SJSA1 (cell line): ENCODE measurements at regions not wholly inside any gene's neighbourhood (a gene's known extent, or its start where the extent isn't known, plus 50 kb on each side); places are given as distances from the start of the nearest gene placed in this dataset.
"Not testable (repeated sequence)": the region's sequence is repeated elsewhere in the genome, so short reads cannot be mapped to it uniquely, and the experiment has no call there.

Experiments
- DNase-seq, 2 experiments: peaks; one replicate each; pipeline ENCODE4 v3.0.0-alpha.2; 2015 to 2020; ENCODE audit warnings: low spot score in 2 of 2, low read depth in 1 of 2
- H3K27ac ChIP-seq: fragments of 250-450 bp; sonication (Bioruptor Pico); 2 replicates; pipeline ENCODE4 v1.5.1; 2020; ENCODE audit warnings: mild to moderate bottlenecking, moderate library complexity
- H3K27me3 ChIP-seq: fragments of 250-450 bp; sonication (Bioruptor Pico); replicated peaks from 2 replicates; pipeline ENCODE4 v1.5.1; 2020; ENCODE audit warnings: mild to moderate bottlenecking, moderate library complexity
- H3K36me3 ChIP-seq: fragments of 250-450 bp; sonication (Bioruptor Pico); 2 replicates; pipeline ENCODE4 v1.5.1; 2020; ENCODE audit warnings: mild to moderate bottlenecking
- H3K4me1 ChIP-seq: fragments of 250-450 bp; sonication (Bioruptor Pico); replicated peaks from 2 replicates; pipeline ENCODE4 v1.6.1; 2021; ENCODE audit warnings: mild to moderate bottlenecking
- H3K4me3 ChIP-seq: fragments of 250-450 bp; sonication (Bioruptor Pico); 2 replicates; pipeline ENCODE4 v1.5.1; 2020; ENCODE audit warnings: mild to moderate bottlenecking
- H3K9me3 ChIP-seq: fragments of 250-450 bp; sonication (Bioruptor Pico); replicated peaks from 2 replicates; pipeline ENCODE4 v1.5.1; 2020; ENCODE audit warnings: mild to moderate bottlenecking

DNA sequence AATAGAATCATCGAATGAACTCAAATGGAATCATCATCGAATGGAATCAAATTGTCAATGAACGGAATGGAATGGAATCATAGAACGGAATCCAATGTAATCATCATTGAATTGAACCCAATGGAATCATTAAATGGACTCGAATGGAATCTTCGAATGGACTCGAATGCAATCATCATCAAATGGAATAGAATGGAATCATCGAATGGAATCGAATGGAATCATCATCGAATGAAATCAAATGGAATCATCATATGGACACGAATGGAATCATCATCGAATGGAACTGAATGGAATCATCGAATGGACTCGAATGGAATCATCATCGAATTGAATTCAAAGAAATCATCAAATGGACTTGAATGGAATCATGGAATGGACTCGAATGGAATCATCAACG lies 226.2 kb downstream of the SHCBP1 start:
- DNase-seq: peak in 1 of 2 experiments; percentile 78
- H3K4me3 ChIP-seq, H3K27me3 ChIP-seq, H3K36me3 ChIP-seq, H3K9me3 ChIP-seq, H3K27ac ChIP-seq, H3K4me1 ChIP-seq: not testable (repeated sequence)

DNA sequence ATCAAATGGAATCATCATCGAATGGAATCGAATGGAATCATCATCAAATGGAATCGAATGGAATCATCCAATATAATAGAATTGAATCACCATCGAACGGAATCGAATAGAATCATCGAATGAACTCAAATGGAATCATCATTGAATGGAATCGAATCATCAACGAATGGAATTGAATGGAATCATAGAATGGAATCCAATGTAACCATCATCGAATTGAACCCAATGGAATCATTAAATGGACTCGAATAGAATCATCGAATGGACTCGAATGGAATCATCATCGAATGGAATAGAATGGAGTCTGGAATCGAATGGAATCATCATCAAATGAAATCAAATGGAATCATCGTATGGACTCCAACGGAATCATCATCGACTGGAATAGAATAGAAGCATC lies 227.0 kb downstream of the SHCBP1 start:
- peak in 1 of 2 experiments; percentile 55 for DNase-seq

DNA sequence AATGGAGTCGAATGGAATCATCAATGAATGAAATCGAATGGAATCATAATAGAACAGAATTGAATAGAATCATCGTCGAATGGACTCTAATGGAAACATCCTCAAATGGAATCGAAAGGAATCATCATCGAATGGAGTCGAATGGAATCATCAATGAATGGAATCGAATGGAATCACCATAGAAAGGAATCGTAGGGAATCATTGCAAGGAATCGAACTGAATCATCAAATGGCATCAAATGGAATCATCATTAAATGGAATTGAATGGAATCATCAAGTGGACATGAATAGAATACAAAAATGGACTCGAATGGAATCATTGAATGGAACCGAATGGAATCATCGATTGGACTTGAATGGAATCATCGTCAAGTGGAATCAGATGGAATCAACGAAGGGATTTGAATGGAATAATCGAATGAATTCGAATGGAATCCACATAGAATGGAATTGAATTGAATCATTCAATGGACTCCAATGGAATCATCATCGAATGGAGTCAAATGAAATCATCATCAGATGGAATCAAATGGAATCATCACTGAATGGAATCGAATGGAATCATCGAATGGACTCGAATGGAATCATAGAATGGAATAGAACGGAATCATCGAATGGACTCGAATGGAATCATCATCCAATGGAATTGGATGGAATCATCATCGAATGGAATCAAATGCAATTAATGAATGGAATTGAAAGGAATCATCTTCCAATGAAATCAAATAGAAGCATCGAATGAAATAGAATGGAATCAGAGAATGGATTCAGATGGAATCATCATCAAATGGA lies 228.1 kb downstream of the SHCBP1 start:
- not testable (repeated sequence) for H3K4me1 ChIP-seq, H3K4me3 ChIP-seq, H3K27me3 ChIP-seq, H3K27ac ChIP-seq, H3K36me3 ChIP-seq, H3K9me3 ChIP-seq
- peak; percentile 21 to 54 for DNase-seq

More for the DNA sequence above, 227.0 kb downstream of the SHCBP1 start:
- not testable (repeated sequence) for H3K27ac ChIP-seq, H3K27me3 ChIP-seq, H3K4me3 ChIP-seq, H3K9me3 ChIP-seq, H3K4me1 ChIP-seq, H3K36me3 ChIP-seq

DNA sequence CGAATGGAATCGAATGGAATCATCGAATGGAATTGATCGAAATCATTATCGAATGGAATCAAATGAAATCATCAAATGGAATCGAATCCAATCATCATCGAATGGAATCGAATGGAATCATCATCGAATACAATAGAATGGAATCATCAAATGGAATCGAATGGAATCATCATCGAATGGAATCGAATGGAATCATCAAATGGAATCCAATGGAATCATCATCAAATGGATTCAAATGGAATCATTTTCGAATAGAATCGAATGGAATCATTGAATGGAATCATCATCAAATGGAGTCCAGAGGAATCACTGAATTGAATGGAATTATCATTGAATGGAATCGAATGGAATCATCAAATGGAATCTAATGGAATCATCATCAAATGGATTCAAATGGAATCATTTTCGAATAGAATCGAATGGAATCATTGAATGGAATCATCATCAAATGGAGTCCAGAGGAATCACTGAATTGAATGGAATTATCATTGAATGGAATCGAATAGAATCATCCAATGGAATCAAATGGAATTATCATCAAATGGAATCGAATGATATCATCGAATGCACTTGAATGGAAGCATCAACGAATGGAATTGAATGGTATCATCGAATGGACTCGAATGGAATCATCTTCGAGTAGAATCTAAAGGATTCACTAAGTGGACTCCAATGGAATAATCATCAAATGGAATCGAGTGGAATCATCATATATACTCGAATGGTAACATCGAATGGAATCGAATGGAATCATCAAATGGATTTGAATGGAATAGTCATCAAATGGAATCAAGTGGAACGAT lies 230.3 kb downstream of the SHCBP1 start:
- not testable (repeated sequence) for H3K36me3 ChIP-seq, H3K27me3 ChIP-seq, H3K4me3 ChIP-seq, H3K9me3 ChIP-seq, H3K4me1 ChIP-seq, H3K27ac ChIP-seq
- peak; percentile 12 to 79 for DNase-seq

DNA sequence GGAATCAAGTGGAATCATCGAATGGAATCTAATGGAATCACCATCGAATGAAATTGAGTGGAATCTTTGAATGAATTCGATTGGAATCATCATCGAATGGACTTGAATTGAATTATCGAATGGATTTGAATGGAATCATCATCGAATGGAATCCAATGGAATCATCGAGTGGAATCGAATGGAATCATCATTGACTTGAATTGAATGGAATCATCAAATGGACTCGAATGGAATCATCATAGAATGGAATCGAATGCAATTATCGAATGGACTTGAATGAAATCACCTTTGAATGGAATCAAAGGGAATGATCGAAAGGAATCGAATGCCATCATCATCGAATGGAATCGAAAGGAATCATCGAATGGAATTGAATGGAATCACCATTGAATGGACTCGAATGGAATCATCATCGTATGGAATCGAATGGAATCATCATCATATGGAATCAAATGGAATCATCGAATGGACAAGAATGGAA lies 231.6 kb downstream of the SHCBP1 start:
- H3K4me3 ChIP-seq, H3K9me3 ChIP-seq, H3K36me3 ChIP-seq, H3K27ac ChIP-seq, H3K4me1 ChIP-seq, H3K27me3 ChIP-seq: not testable (repeated sequence)
- peak; percentile 89 to 97 for DNase-seq

DNA sequence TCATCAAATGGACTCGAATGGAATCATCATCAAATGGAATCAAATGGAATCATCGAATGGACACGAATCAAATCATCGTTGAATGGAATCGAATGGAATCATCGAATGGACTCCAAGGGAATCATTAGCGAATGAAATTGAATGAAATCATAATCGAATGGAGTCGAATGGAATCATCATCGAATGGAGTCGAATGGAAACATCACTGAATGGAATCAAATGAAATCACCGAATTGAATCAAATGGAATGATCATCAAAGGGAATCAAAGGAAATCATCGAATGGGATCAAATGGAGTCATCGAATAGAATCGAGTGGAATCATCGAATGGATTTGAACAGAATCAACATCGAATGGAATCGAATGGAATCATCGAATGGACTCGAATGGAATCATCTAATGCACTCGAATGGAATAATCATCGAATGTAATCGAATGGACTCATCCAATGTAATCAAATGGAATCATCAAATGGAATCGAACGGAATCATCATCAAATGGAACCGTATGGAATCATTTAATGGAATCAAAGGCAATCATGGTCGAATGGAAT lies 232.2 kb downstream of the SHCBP1 start:
- not testable (repeated sequence) for DNase-seq, H3K4me3 ChIP-seq, H3K27ac ChIP-seq, H3K9me3 ChIP-seq, H3K27me3 ChIP-seq, H3K4me1 ChIP-seq, H3K36me3 ChIP-seq

DNA sequence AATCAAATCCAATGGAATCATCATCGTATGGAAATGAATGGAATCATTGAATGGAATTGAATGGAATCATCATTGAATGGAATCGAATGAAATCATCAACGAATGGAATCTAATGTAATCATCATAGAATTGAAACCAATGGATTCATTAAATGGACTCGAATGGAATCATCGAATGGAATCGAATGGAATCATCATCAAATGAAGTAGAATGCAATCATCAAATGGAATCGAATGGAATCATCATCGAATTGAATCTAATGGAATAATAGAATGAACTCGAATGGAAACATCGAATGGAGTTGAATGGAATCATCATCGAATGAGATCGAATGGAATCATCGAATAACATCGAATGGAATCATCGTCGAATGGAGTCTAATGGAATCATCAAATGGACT lies 232.8 kb downstream of the SHCBP1 start:
- DNase-seq: peak in 1 of 2 experiments; percentile 58

DNA sequence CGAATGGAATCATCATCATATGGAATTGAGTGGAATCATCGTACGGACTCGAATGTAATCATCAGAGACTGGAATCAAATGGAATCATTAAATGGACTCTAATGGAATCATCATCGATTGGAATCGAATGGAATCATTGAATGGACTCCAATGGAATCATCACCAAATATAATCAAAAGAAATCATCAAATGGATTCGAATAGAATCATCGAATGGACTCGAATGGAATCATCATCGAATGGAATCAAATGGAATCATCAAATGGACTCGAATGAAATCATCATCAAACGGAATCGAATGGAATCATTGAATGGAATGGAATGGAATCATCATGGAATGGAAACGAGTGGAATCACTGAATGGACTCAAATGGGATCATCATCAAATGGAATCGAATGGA lies 233.5 kb downstream of the SHCBP1 start:
- not testable (repeated sequence) for H3K27me3 ChIP-seq, H3K4me3 ChIP-seq, H3K4me1 ChIP-seq, H3K9me3 ChIP-seq, H3K36me3 ChIP-seq, H3K27ac ChIP-seq
- DNase-seq: peak in 1 of 2 experiments; percentile 93

More for the DNA sequence above, 232.8 kb downstream of the SHCBP1 start:
- H3K4me3 ChIP-seq, H3K4me1 ChIP-seq, H3K27ac ChIP-seq, H3K9me3 ChIP-seq, H3K27me3 ChIP-seq, H3K36me3 ChIP-seq: not testable (repeated sequence)

DNA sequence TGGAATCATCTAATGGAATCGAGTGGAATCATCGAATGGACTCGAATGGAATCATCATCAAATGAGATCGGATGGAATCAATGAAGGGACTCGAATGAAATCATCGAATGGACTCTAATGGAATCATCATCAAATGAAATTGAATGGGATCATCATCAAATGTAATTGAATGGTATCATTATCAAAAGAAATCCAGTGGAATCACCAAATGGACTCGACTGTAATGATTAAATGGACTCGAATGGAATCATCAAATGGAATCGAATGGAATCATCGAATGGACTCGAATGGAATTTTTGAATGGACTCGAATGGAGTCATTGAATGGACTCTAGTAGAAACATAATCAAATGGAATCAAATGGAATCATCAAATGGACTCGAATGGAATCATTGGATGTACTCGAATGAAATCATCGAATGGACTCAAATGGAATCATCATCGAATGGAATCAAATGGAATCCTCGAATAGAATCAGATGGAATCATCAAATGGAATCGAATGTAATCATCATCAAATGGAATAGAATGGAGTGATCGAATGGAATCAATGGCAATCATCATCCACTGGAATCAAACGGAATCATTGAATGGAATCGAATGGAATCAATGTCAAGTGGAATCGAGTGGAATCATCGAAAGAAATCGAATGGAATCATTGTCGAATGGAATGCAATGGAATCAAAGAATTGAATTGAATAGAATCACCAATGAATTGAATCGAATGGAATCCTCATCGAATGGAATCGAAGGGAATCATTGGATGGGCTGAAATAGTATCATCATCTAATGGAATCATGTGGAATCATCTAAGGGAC lies 234.2 kb downstream of the SHCBP1 start:
- H3K36me3 ChIP-seq, H3K9me3 ChIP-seq, H3K27ac ChIP-seq, H3K27me3 ChIP-seq, H3K4me1 ChIP-seq, H3K4me3 ChIP-seq: not testable (repeated sequence)
- DNase-seq: peak in 1 of 2 experiments; percentile 77

DNA sequence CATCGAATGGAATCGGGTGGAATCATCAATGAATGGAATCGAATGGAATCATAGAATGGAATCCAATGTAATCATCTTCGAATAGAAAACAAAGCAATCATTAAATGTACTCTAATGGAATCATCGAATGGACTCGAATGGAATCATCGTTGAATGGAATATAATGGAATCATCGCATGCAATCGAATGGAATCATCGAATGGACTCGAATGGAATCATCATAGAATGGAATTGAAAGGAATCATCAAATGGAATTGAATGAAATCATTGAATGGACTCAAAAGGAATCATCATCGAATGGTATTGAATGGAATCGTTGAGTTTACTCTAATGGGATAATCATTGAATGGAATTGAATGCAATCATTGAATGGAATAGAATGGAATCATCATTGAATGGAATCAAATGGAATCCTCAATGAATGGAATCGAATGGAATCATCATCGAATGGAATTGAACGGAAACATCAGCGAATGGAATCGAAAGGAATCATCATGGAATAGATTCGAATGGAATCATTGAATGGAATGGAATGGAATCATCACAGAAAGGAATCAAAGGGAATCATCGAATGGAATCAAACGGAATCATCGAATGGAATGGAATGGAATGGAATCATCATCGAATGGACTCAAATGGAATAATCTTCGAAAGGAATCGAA lies 234.9 kb downstream of the SHCBP1 start:
- H3K36me3 ChIP-seq, H3K27ac ChIP-seq, H3K27me3 ChIP-seq, H3K4me3 ChIP-seq, H3K9me3 ChIP-seq, H3K4me1 ChIP-seq: not testable (repeated sequence)
- DNase-seq: peak; percentile 43 to 74

DNA sequence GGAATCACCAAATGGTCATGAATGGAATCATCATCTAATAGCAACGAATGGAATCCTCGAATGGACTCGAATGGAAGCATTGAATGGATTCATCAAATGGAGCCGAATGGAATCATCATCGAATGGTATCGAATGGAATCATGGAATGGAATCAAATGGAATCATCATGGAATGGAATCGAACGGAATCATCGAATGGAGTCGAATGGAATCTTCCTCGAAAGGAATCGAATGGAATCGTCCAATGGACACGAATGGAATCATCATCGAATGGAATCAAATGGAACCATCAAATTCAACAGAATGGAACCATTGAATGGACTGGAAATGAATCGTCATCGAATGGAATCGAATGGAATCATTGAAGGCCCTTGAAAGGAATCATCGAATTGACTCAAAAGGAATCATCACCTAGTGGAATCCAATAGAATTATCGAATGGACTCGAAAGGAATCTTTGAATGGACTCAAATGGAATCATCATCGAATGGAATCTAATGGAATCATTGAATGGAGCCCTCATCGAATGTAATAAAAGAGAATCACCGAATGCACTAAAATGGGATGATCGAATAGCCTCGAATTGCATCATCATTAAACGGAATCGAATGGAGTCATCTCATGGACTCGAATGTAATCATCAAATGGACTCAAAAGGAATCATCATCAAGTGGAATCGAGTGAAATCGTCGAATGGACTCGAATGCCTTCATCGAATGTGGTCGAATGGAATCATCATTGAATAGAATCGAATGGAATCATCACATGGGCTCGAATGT lies 236.7 kb downstream of the SHCBP1 start:
- not testable (repeated sequence) for H3K9me3 ChIP-seq, H3K36me3 ChIP-seq, H3K27me3 ChIP-seq, H3K4me1 ChIP-seq, H3K4me3 ChIP-seq, H3K27ac ChIP-seq
- DNase-seq: peak; percentile 34 to 65

DNA sequence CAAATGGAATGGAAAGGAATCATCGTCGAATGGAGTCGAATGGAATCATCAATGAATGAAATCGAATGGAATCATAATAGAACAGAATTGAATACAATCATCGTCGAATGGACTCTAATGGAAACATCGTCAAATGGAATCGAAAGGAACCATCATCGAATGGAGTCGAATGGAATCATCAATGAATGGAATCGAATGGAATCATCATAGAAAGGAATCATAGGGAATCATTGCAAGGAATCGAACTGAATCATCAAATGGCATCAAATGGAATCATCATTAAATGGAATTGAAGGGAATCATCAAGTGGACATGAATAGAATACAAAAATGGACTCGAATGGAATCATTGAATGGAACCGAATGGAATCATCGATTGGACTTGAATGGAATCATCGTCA lies 237.6 kb downstream of the SHCBP1 start:
- H3K9me3 ChIP-seq, H3K27ac ChIP-seq, DNase-seq: not testable (repeated sequence)

More for the DNA sequence above, 237.6 kb downstream of the SHCBP1 start:
- H3K36me3 ChIP-seq, H3K4me3 ChIP-seq, H3K27me3 ChIP-seq, H3K4me1 ChIP-seq: not testable (repeated sequence)
